K562 (cell line): ENCODE measurements at regions not wholly inside any gene's neighbourhood (a gene's known extent, or its start where the extent isn't known, plus 50 kb on each side); places are given as distances from the start of the nearest gene placed in this dataset.

Experiments
- ATAC-seq: fragments of 200-7000 bp; cut with Tn5 transposase; 3 replicates; pipeline ENCODE4 v1.9.1; 2020; ENCODE audit warnings: moderate library complexity
- BruUV-seq: library from RNA; stranded (reverse); fragments of 400-500 nt; replicated peaks from 2 replicates; lab custom pipeline; 2021; lab: Mats Ljungman, UMichigan
- CTCF ChIA-PET: fragments of 300-600 bp; formaldehyde crosslinking; extraction: SDS; loops from one replicate; lab custom pipeline; 2021; ENCODE audit warnings: low intra/inter-chr PET ratio; lab: Yijun Ruan, JAX
- POLR2A ChIA-PET: fragments of 300-600, 350-650 bp; sonication (Branson Sonifier 250); formaldehyde crosslinking; extraction: SDS; loops from one replicate; lab custom pipeline; 2021; ENCODE audit warnings: antibody characterized with exemption, inconsistent platforms; lab: Yijun Ruan, JAX
- DNase-seq, 4 experiments: peaks; one replicate each; pipeline versions ENCODE4 v3.0.0 to v3.0.0-alpha.2; 2011 to 2018; ENCODE audit warnings: low spot score in 3 of 4, mixed read lengths in 3 of 4; ENCODE audit errors: extremely low read depth in 1 of 4
- FAIRE-seq: peaks from 2 replicates; lab custom pipeline; 2011; peaks lifted over from hg19 to GRCh38; lab: Jason Lieb, UNC
- H2AFZ ChIP-seq: 2 replicates; pipeline ENCODE4 v1.6.0; 2011; ENCODE audit warnings: low read depth, low read length, control low read depth, inconsistent platforms
- H3K27ac ChIP-seq: fragments of 200-600 bp; 3 replicates; pipeline ENCODE4 v1.8.0; 2011; ENCODE audit warnings: low read depth, mild to moderate bottlenecking, control low read depth, inconsistent platforms, low read length, moderate library complexity, mixed read lengths; ENCODE audit errors: extremely low read depth
- H3K27me3 ChIP-seq, 2 experiments: fragments of 300-600 bp in 1 of 2; 2 replicates in 1 of 2; 3 replicates in 1 of 2; pipeline versions ENCODE4 v1.6.0 to v1.8.0; 2011; ENCODE audit warnings: inconsistent platforms in 2 of 2, low read length in 2 of 2, mild to moderate bottlenecking in 1 of 2, mixed read lengths in 1 of 2, moderate library complexity in 1 of 2; ENCODE audit not compliant: control insufficient read depth in 2 of 2, insufficient read depth in 2 of 2
- H3K36me3 ChIP-seq: fragments of 300-600 bp; 3 replicates; pipeline ENCODE4 v1.8.0; 2011; ENCODE audit warnings: mild to moderate bottlenecking, low read length, inconsistent platforms; ENCODE audit not compliant: control insufficient read depth, insufficient read depth
- H3K4me1 ChIP-seq, 2 experiments: fragments of 200-600 bp in 1 of 2; replicated peaks in 1 of 2; 2 replicates in 1 of 2; 3 replicates in 1 of 2; pipeline versions ENCODE4 v1.5.1 to v1.8.0; 2011; ENCODE audit warnings: inconsistent platforms in 2 of 2, low read length in 2 of 2, mild to moderate bottlenecking in 1 of 2, mixed read lengths in 1 of 2, moderate library complexity in 1 of 2; ENCODE audit not compliant: control insufficient read depth in 2 of 2, insufficient read depth in 2 of 2
- H3K4me2 ChIP-seq: 2 replicates; pipeline ENCODE4 v1.6.1; 2011; ENCODE audit warnings: low read length, control low read depth, inconsistent platforms, mixed read lengths; ENCODE audit not compliant: insufficient read depth
- H3K4me3 ChIP-seq: fragments of 200-600 bp; sonication (generic), shearing (Covaris generic); 2 replicates; pipeline ENCODE4 v1.5.1; 2016; ENCODE audit warnings: control low read depth, inconsistent platforms
- H3K79me2 ChIP-seq: fragments of 200-600 bp; 3 replicates; pipeline ENCODE4 v1.8.0; 2011; ENCODE audit warnings: low read length, inconsistent platforms; ENCODE audit not compliant: control insufficient read depth, insufficient read depth
- H3K9ac ChIP-seq, 2 experiments: 2 replicates each; pipeline versions ENCODE4 v1.6.0 to v1.6.1; 2011; ENCODE audit warnings: low read depth in 2 of 2, low read length in 2 of 2, control low read depth in 1 of 2, inconsistent platforms in 1 of 2, mild to moderate bottlenecking in 1 of 2, mixed read lengths in 1 of 2; ENCODE audit not compliant: insufficient read depth in 1 of 2
- H3K9me1 ChIP-seq: one replicate; pipeline ENCODE4 v1.6.0; 2011; ENCODE audit warnings: inconsistent platforms, mild to moderate bottlenecking, low read length, moderate library complexity; ENCODE audit not compliant: control insufficient read depth, insufficient read depth
- H3K9me3 ChIP-seq: replicated peaks from 2 replicates; pipeline ENCODE4 v1.5.1; 2011; ENCODE audit warnings: low read depth, low read length, inconsistent platforms; ENCODE audit not compliant: control insufficient read depth, insufficient read depth
- H4K20me1 ChIP-seq: replicated peaks from 2 replicates; pipeline ENCODE4 v1.6.1; 2011; ENCODE audit warnings: low read length, inconsistent platforms, mixed read lengths; ENCODE audit not compliant: control insufficient read depth, insufficient read depth
- ATF3 ChIP-seq, 2 experiments: fragments of 450-650 bp in 1 of 2; sonication (generic) in 1 of 2; formaldehyde crosslinking in 1 of 2; IDR thresholded peaks in 1 of 2; conservative IDR thresholded peaks in 1 of 2; 2 replicates each; pipeline versions ENCODE4 v1.6.1 to v1.8.1; 2016 to 2023; ENCODE audit warnings: mild to moderate bottlenecking in 2 of 2, moderate library complexity in 2 of 2, inconsistent platforms in 1 of 2, missing genetic modification reagents in 1 of 2
- ZBTB11 ChIP-seq, 3 experiments: fragments of 200-800 bp in 1 of 3; fragments of 250-450 bp in 1 of 3; fragments of 450-650 bp in 1 of 3; sonication (Bioruptor Pico) in 1 of 3; sonication (Bioruptor generic) in 1 of 3; formaldehyde crosslinking in 1 of 3; IDR thresholded peaks; 2 replicates each; pipeline versions ENCODE4 v1.6.1 to v1.8.0; 2016 to 2022; ENCODE audit warnings: mild to moderate bottlenecking in 2 of 3, missing genetic modification characterization in 2 of 3, missing compliant biosample characterization in 1 of 3, moderate library complexity in 1 of 3
- ZBTB40 ChIP-seq, 2 experiments: fragments of 450-650 bp in 1 of 2; sonication (generic) in 1 of 2; formaldehyde crosslinking in 1 of 2; IDR thresholded peaks; 2 replicates each; pipeline versions ENCODE4 v1.7.1 to v1.9.0; 2016 to 2022; ENCODE audit warnings: inconsistent platforms in 1 of 2, mild to moderate bottlenecking in 1 of 2, missing genetic modification reagents in 1 of 2
- ZNF699 ChIP-seq: fragments of 250-450 bp; sonication (Bioruptor Pico); IDR thresholded peaks from 2 replicates; pipeline ENCODE4 v1.8.0; 2021; ENCODE audit warnings: mild to moderate bottlenecking, moderate library complexity; ENCODE audit not compliant: insufficient replicate concordance
- WGBS: fragments of 100-300 bp; shearing (Covaris generic); methylation state at CpG from one replicate; pipeline ENCODE4 v1.1.6; 2016; ENCODE audit warnings: low coverage, mixed read lengths; ENCODE audit not compliant: insufficient coverage; ENCODE audit errors: missing lambda C conversion rate; 5-methylcytosine and 5-hydroxymethylcytosine counted together
- in situ Hi-C: fragments of 300-500 bp; cut with MboI; formaldehyde crosslinking; loops from 4 replicates; pipeline ENCODE4 v1.15.0; 2018; ENCODE audit warnings: inconsistent platforms, mixed read lengths
- intact Hi-C: fragments of 100-400 bp; cut with micrococcal nuclease; formaldehyde crosslinking; loops from 2 replicates; pipeline ENCODE4 v1.14.2; 2022

- Histone ChIP-seq H2AFZ (no peak overlapping the region), H3K27me3 (no peaks in the 10 kb centered on the region), H3K9me1 (no peaks in the 10 kb centered on the region), H4K20me1 (no peaks in the 10 kb centered on the region), H3K4me2 (no peak overlapping the region), H3K4me1 (no peaks in the 10 kb centered on the region), H3K79me2 (no peaks in the 10 kb centered on the region), H3K36me3 (no peaks in the 10 kb centered on the region), H3K9me3 (no peaks in the 10 kb centered on the region), H3K27ac (no peak overlapping the region), H3K4me3 (no peak overlapping the region), H3K9ac (no peak overlapping the region)
- WGBS: 1% methylated on average over 4 of the region's 4 CpGs
- DNase-seq: no peak
- BruUV-seq: no TSS peak
- FAIRE-seq: no peak
- intact Hi-C loops: no loop called here
- in situ Hi-C loops: no loop called here
- ChIA-PET CTCF (no interaction called here), POLR2A (interaction anchor here (0.6 kb wide), 1 partner anchor 40 kb away, joined by 3 read pairs; no protein-coding TSS in a partner anchor)
- no peak for ATAC-seq
- TF ChIP-seq ZBTB40 (IDR thresholded peaks at IDR 0.05) (no peak), ZBTB40 (CRISPR knock-in tag; IDR thresholded peaks at IDR 0.05) (no peak), ZNF699 (CRISPR knock-in tag) (no peak), ZBTB11 (CRISPR knock-in tag; IDR thresholded peaks at IDR 0.05) (no peak), ATF3 (IDR thresholded peaks at IDR 0.05) (no peak), ATF3 (CRISPR knock-in tag; conservative IDR thresholded peaks at IDR 0.05) (no peak)
Observed at GRCh38 chr19:28960986-28961705, 251.8 kb downstream of the UQCRFS1 start.
